ENCODE measurements at regions not wholly inside any gene's neighbourhood (a gene's known extent, or its start where the extent isn't known, plus 50 kb on each side); places are given as distances from the start of the nearest gene placed in this dataset.

DNA sequence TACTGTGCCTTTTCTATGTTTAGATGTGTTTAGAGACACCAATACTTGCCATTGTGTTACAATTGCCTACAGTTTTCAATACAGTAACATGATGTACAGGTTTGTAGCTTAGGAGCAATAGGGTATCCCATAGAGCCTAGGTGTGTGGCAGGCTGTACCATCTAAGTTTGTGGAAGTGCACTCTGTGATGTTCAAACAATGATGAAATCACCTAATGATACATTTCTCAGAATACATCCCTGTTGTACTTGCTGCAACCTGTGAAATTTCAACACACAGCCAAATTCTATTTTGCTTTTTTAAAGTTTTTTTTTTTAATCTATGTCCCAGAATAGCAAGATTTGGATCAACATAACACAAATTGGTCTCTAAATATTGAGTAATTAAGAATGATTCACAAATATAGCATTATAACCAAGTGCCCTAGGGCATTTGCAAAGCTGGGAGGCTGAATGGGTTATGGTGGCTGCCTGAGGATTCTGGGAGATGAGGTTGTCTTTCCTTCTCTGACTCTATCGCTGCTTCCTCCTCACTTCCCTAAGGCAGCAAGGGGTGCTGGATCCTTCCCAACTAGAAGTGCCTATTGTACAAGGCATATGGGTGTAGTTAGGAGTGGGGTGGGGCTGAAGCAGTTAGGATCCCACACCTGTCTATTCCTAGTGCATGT, 78.3 kb downstream of the SKA1 start:
- H3K4me1 ChIP-seq, result no peaks in the 10 kb centered on the region
- no peak overlapping the region for H3K27ac ChIP-seq
- no peaks in the 10 kb centered on the region for H3K36me3 ChIP-seq
- no peaks in the 10 kb centered on the region for H3K27me3 ChIP-seq
- TF ChIP-seq, protein P1, sequence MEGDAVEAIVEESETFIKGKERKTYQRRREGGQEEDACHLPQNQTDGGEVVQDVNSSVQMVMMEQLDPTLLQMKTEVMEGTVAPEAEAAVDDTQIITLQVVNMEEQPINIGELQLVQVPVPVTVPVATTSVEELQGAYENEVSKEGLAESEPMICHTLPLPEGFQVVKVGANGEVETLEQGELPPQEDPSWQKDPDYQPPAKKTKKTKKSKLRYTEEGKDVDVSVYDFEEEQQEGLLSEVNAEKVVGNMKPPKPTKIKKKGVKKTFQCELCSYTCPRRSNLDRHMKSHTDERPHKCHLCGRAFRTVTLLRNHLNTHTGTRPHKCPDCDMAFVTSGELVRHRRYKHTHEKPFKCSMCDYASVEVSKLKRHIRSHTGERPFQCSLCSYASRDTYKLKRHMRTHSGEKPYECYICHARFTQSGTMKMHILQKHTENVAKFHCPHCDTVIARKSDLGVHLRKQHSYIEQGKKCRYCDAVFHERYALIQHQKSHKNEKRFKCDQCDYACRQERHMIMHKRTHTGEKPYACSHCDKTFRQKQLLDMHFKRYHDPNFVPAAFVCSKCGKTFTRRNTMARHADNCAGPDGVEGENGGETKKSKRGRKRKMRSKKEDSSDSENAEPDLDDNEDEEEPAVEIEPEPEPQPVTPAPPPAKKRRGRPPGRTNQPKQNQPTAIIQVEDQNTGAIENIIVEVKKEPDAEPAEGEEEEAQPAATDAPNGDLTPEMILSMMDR (IDR thresholded peaks at IDR 0.05), result no peak
- intact Hi-C loops (cut with DNase I), result no loop called here
- H3K9me3 ChIP-seq, result no peaks in the 10 kb centered on the region
- DNase-seq (ENCODE audit: low spot score in 2 of 2), result no peak
- no peak overlapping the region for H3K4me3 ChIP-seq

DNA sequence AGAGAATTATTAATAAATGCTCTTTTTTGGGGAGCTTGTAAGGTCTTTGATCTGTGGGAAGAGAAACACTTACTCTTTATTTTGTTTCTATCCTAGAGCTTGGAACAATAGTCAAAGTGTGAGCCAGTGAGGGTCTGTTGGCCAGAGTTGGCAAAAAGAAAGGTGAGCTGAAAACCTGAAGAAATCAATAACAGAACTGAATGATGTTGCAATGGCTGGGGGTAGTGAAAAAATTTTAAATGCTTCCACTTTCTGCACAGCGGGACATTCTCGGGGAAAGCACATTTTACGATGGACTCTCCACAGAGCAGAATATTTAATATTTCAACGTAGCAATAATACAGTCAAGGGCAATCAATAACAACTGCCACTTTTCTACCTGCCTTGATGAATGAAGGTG, 78.9 kb downstream of the SKA1 start:
- intact Hi-C loops (cut with DNase I), result no loop called here
- Histone ChIP-seq H3K9me3 (no peaks in the 10 kb centered on the region), H3K27ac (no peak overlapping the region), H3K4me3 (no peak overlapping the region), H3K4me1 (no peaks in the 10 kb centered on the region), H3K27me3 (no peaks in the 10 kb centered on the region), H3K36me3 (no peaks in the 10 kb centered on the region)
- TF ChIP-seq, protein P1 (IDR thresholded peaks at IDR 0.05), result no peak
- DNase-seq (ENCODE audit: low spot score in 2 of 2), result no peak

DNA sequence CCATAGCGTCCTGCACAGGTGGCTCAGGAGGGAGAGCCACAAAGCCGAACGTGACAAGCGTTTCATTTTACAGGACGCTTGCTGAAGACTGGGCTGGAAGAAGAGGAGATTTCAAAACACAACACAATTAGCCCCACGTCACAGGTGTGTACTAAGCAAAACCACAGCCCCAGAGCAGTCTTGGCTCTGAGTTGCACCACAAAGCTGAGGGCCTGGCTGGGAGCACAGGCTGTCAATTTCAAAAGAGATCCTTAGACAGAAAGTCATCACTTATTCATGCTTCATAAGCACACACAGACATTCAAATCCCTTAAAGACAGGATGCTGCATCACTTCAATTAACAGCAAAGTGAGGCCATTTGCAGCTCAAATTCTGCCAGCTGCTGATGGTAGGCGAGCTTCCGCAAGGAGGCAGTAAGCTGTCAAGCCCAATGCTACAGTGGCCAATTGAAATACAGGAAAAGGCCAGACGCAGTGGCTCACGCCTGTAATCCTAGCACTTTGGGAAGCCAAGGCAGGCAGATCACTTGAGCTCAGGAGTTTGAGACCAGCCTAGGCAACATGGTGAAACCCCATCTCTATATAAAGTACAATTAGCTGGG, 79.6 kb downstream of the SKA1 start:
- Histone ChIP-seq H3K4me1 (no peaks in the 10 kb centered on the region), H3K27me3 (no peaks in the 10 kb centered on the region), H3K4me3 (no peak overlapping the region), H3K9me3 (no peaks in the 10 kb centered on the region), H3K27ac (no peak overlapping the region), H3K36me3 (no peaks in the 10 kb centered on the region)
- DNase-seq (ENCODE audit: low spot score in 2 of 2), result no peak
- TF ChIP-seq, protein P1 (IDR thresholded peaks at IDR 0.05), result no peak
- intact Hi-C loops (cut with DNase I), result no loop called here

DNA sequence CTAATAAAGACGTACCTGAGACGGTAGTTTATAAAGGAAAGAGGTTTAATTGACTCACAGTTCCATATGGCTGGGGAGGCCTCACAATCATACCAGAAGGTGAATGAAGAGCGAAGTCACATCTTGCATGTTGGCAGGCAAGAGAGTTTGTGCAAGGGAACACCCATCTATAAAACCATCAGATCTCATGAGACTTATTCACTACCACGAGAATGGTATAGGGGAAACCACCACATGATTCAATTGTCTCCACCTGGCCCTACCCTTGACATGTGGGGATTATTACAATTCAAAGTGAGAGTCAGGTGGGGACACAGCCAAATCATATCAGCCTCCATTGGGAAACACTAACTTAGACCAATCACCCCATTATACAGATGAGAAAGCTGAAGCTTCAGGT, 81.4 kb downstream of the SKA1 start:
- no peaks in the 10 kb centered on the region for H3K36me3 ChIP-seq
- no peaks in the 10 kb centered on the region for H3K27me3 ChIP-seq
- H3K4me1 ChIP-seq, result no peaks in the 10 kb centered on the region
- intact Hi-C loops (cut with DNase I), result no loop called here
- H3K4me3 ChIP-seq, result no peak overlapping the region
- H3K9me3 ChIP-seq, result no peaks in the 10 kb centered on the region
- no peak overlapping the region for H3K27ac ChIP-seq
- no peak for DNase-seq (ENCODE audit: low spot score in 2 of 2)
- TF ChIP-seq, protein P1 (IDR thresholded peaks at IDR 0.05), result no peak

DNA sequence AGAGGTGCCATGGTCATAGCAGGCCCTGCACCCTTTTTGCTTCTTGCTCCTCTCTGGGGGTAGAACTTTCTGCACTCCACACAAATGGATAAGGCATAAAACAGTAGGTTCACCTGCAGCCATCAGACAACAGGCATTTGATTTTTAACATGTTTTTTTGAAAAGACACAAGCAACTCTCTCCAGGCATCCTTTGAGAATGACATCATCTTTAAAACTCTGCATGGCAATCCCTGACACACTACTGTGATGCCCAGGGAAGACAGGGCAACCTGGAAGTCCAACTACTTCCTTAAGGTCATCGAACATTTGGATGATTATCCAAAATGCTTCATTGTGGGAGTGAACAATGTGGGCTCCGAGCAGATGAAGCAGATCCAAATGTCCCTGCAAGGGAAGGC, 82.8 kb downstream of the SKA1 start:
- Histone ChIP-seq H3K27ac (no peak overlapping the region), H3K4me3 (no peak overlapping the region), H3K27me3 (no peaks in the 10 kb centered on the region), H3K9me3 (no peaks in the 10 kb centered on the region), H3K36me3 (no peaks in the 10 kb centered on the region), H3K4me1 (no peaks in the 10 kb centered on the region)
- TF ChIP-seq, protein P1 (IDR thresholded peaks at IDR 0.05), result no peak
- DNase-seq (ENCODE audit: low spot score in 2 of 2), result no peak
- intact Hi-C loops (cut with DNase I), result no loop called here

Data from ascending aorta (tissue), 2 donors.